Adrenal gland (tissue), 9 donors: ENCODE measurements at regions not wholly inside any gene's neighbourhood (a gene's known extent, or its start where the extent isn't known, plus 50 kb on each side); places are given as distances from the start of the nearest gene placed in this dataset.

Experiments
- DNase-seq, 7 donors: peaks; one replicate each; pipeline ENCODE4 v3.0.0-alpha.2; 2019 to 2020
- H3K27ac ChIP-seq, 5 donors: fragments of 200-600 bp; sonication (generic) in 4 of 5; 1 replicate in 3 of 5; 2 replicates in 2 of 5; pipeline versions ENCODE4 v1.5.1 to v1.8.0; 2016 to 2020; ENCODE audit warnings: mild to moderate bottlenecking in 1 of 5
- H3K27me3 ChIP-seq: fragments of 200-600 bp; 2 replicates; pipeline ENCODE4 v1.8.0; 2021
- H3K36me3 ChIP-seq, 2 donors: fragments of 200-600 bp; replicated peaks in 1 of 2; 1 replicate in 1 of 2; 2 replicates in 1 of 2; pipeline versions ENCODE4 v1.5.1 to v1.8.0; 2018 to 2022
- H3K4me1 ChIP-seq, 2 donors: fragments of 200-600 bp; replicated peaks in 1 of 2; 1 replicate in 1 of 2; 2 replicates in 1 of 2; pipeline versions ENCODE4 v1.5.1 to v1.8.0; 2018 to 2021
- H3K4me3 ChIP-seq, 4 donors: fragments of 200-600 bp; sonication (generic) in 3 of 4; one replicate each; pipeline ENCODE4 v1.5.1; 2016 to 2018
- H3K9me3 ChIP-seq, 3 donors: fragments of 200-600 bp; sonication (generic) in 1 of 3; replicated peaks in 1 of 3; 1 replicate in 2 of 3; 2 replicates in 1 of 3; pipeline versions ENCODE4 v1.5.1 to v1.8.0; 2016 to 2021
- POLR2A ChIP-seq, 2 donors: fragments of 450-650 bp; IDR thresholded peaks; one replicate each; pipeline ENCODE4 v1.6.1; 2017; ENCODE audit warnings: antibody characterized with exemption in 2 of 2, mild to moderate bottlenecking in 2 of 2, moderate library complexity in 1 of 2
- WGBS, 4 donors: extraction: QIAGEN DNeasy Blood & Tissue Kit in 2 of 4; methylation state at CpG; one replicate each; pipeline versions ENCODE4 v1.1.5 to v1.1.7; 2013 to 2017; 5-methylcytosine and 5-hydroxymethylcytosine counted together
- intact Hi-C, 2 donors: fragments of 100-400 bp; cut with DNase I; formaldehyde crosslinking; loops; one replicate each; pipeline versions ENCODE4 v1.14.1 to v1.15.0; 2022 to 2023
- TF ChIP-seq, protein P1 (sequence below), 6 experiments: fragments of 450-650 bp in 4 of 6; fragments of 200-600 bp in 2 of 6; sonication (generic) in 1 of 6; IDR thresholded peaks; 1 replicate in 5 of 6; 2 replicates in 1 of 6; pipeline versions ENCODE4 v1.5.1 to v1.8.0; 2016 to 2021; ENCODE audit warnings: antibody characterized with exemption in 6 of 6, mild to moderate bottlenecking in 2 of 6, moderate library complexity in 1 of 6
- donor health status: healthy with polysubstance abuse.
- donor health status: Bipolar disorder and iron deficiency.
- donor health status: DM: yes; HTN: yes; CAD: no.
- donor health status: DM: no; HTN: no; CAD: no.
- donor health status: DM: no; HTN: no; CAD: no.

DNA sequence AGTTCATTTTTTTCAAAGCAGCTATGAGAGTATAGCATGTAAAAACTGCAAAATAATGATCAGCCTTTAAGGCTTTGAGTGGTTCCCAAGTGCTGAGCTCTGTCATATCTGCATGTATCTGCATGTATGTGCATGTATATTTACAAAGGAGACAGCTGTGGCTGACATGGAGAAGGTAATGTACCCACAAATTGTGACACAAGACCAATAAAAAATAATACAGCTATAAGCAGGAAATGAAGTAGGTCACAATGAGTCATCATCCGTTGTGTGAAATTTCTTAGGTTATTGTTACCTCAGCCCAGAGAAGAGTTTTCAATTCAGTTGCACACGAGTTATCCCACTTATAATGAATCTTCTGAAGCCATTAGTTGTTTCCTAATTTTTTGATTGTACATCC lies 60.9 kb upstream of the MED4 start:
- no peaks in the 10 kb centered on the region for H3K36me3 ChIP-seq
- H3K9me3 ChIP-seq: no peaks in the 10 kb centered on the region
- intact Hi-C loops: no loop called here
- TF ChIP-seq POLR2A (IDR thresholded peaks at IDR 0.05): no peak
- TF ChIP-seq, protein P1, sequence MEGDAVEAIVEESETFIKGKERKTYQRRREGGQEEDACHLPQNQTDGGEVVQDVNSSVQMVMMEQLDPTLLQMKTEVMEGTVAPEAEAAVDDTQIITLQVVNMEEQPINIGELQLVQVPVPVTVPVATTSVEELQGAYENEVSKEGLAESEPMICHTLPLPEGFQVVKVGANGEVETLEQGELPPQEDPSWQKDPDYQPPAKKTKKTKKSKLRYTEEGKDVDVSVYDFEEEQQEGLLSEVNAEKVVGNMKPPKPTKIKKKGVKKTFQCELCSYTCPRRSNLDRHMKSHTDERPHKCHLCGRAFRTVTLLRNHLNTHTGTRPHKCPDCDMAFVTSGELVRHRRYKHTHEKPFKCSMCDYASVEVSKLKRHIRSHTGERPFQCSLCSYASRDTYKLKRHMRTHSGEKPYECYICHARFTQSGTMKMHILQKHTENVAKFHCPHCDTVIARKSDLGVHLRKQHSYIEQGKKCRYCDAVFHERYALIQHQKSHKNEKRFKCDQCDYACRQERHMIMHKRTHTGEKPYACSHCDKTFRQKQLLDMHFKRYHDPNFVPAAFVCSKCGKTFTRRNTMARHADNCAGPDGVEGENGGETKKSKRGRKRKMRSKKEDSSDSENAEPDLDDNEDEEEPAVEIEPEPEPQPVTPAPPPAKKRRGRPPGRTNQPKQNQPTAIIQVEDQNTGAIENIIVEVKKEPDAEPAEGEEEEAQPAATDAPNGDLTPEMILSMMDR (IDR thresholded peaks at IDR 0.05): no peak
- H3K4me1 ChIP-seq: no peaks in the 10 kb centered on the region
- H3K27me3 ChIP-seq: no peaks in the 10 kb centered on the region
- peak overlapping the region in 2 of 5 donors; percentile 21 to 65 for H3K27ac ChIP-seq
- 39 to 59% (median 51%) methylated on average over 2 of the region's 2 CpGs for WGBS, 4 donors
- H3K4me3 ChIP-seq: no peak overlapping the region
- no peak for DNase-seq

- Histone ChIP-seq H3K36me3 (no peaks in the 10 kb centered on the region), H3K4me1 (no peaks in the 10 kb centered on the region), H3K4me3 (no peak overlapping the region), H3K27me3 (no peaks in the 10 kb centered on the region), H3K27ac (no peak overlapping the region), H3K9me3 (no peaks in the 10 kb centered on the region)
- 92 to 96% (median 93%) methylated on average over 6 of the region's 6 CpGs for WGBS, 4 donors
- TF ChIP-seq, protein P1 (IDR thresholded peaks at IDR 0.05): no peak
- no peak for TF ChIP-seq POLR2A (IDR thresholded peaks at IDR 0.05)
- intact Hi-C loops: no loop called here
- no peak for DNase-seq
These were observed 59.8 kb upstream of the MED4 start for GRCh38 chr13:48154671-48155070.

DNA sequence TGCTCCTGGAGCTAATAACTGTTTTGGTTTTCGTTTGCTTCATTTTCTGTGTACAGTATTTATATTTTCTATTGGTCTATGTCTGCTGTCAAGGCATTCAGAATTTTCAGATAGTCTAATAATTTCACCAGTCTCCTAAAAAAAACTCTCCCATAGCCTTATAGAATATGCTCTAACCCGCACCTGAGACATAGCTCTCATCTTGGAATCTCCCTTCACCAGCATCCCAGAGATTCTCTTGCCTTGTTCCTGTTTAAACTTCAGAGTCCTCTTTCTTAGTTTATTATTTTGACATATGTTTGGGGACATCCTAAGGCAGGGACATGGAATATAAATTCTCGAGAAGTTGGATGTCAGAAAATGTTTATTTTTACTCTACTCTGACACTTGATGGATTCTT lies 58.3 kb upstream of the MED4 start:
- DNase-seq: no peak
- WGBS, 4 donors: 75 to 81% (median 78%) methylated on average over 3 of the region's 3 CpGs
- TF ChIP-seq, protein P1 (IDR thresholded peaks at IDR 0.05): no peak
- no peak for TF ChIP-seq POLR2A (IDR thresholded peaks at IDR 0.05)
- Histone ChIP-seq H3K4me1 (no peaks in the 10 kb centered on the region), H3K9me3 (no peaks in the 10 kb centered on the region), H3K27me3 (no peaks in the 10 kb centered on the region), H3K36me3 (no peaks in the 10 kb centered on the region), H3K27ac (no peak overlapping the region), H3K4me3 (no peak overlapping the region)
- intact Hi-C loops: no loop called here

- DNase-seq: no peak
- no peak for TF ChIP-seq POLR2A (IDR thresholded peaks at IDR 0.05)
- TF ChIP-seq, protein P1 (IDR thresholded peaks at IDR 0.05): no peak
- H3K4me1 ChIP-seq: no peaks in the 10 kb centered on the region
- H3K36me3 ChIP-seq: no peaks in the 10 kb centered on the region
- no peaks in the 10 kb centered on the region for H3K27me3 ChIP-seq
- H3K9me3 ChIP-seq: no peaks in the 10 kb centered on the region
- 57 to 67% (median 65%) methylated on average over 5 of the region's 5 CpGs for WGBS, 4 donors
- intact Hi-C loops: no loop called here
- no peak overlapping the region for H3K4me3 ChIP-seq
- H3K27ac ChIP-seq: peak overlapping the region in 1 of 5 donors; percentile 31
These were observed 56.7 kb upstream of the MED4 start for GRCh38 chr13:48151363-48152161.
